ENCODE measurements at regions not wholly inside any gene's neighbourhood (a gene's known extent, or its start where the extent isn't known, plus 50 kb on each side); places are given as distances from the start of the nearest gene placed in this dataset.

- no peak for TF ChIP-seq TCF12 (IDR thresholded peaks at IDR 0.05; ENCODE audit: low read depth)
- TF ChIP-seq TAF1 (IDR thresholded peaks at IDR 0.05; ENCODE audit: low read depth): no peak
- no peak for TF ChIP-seq CREB1 (IDR thresholded peaks at IDR 0.05; ENCODE audit: low read depth)
- TF ChIP-seq CEBPB (IDR thresholded peaks at IDR 0.05): no peak
- no peak for TF ChIP-seq REST (IDR thresholded peaks at IDR 0.05; ENCODE audit: low read depth)
- no peak for TF ChIP-seq NFIC (IDR thresholded peaks at IDR 0.05)
- no peak for TF ChIP-seq YY1 (IDR thresholded peaks at IDR 0.05; ENCODE audit: low read depth)
- TF ChIP-seq FOXM1 (IDR thresholded peaks at IDR 0.05; ENCODE audit: borderline replicate concordance, low read depth): no peak
- no peak for TF ChIP-seq ZBTB7A (IDR thresholded peaks at IDR 0.05; ENCODE audit: low read depth)
- TF ChIP-seq EP300 (IDR thresholded peaks at IDR 0.05; ENCODE audit: borderline replicate concordance): no peak
- no peak for TF ChIP-seq RAD21 (IDR thresholded peaks at IDR 0.05; ENCODE audit: low read depth)
- TF ChIP-seq USF1 (IDR thresholded peaks at IDR 0.05): no peak
- TF ChIP-seq TEAD4 (IDR thresholded peaks at IDR 0.05): no peak
- no peak for TF ChIP-seq MAX (IDR thresholded peaks at IDR 0.05)
Measured at GRCh38 chr15:29933042-29933803, 111.0 kb upstream of the TJP1 start.

- TF ChIP-seq ZBTB7A (IDR thresholded peaks at IDR 0.05; ENCODE audit: low read depth) (no peak), CEBPB (IDR thresholded peaks at IDR 0.05) (no peak), EGR1 (IDR thresholded peaks at IDR 0.05) (no peak), TAF1 (IDR thresholded peaks at IDR 0.05; ENCODE audit: low read depth) (no peak), TCF12 (IDR thresholded peaks at IDR 0.05; ENCODE audit: low read depth) (no peak), USF1 (IDR thresholded peaks at IDR 0.05) (no peak), NFIC (IDR thresholded peaks at IDR 0.05) (no peak), TEAD4 (IDR thresholded peaks at IDR 0.05) (no peak), MAX (IDR thresholded peaks at IDR 0.05) (no peak), YY1 (IDR thresholded peaks at IDR 0.05; ENCODE audit: low read depth) (no peak), FOXM1 (IDR thresholded peaks at IDR 0.05; ENCODE audit: borderline replicate concordance, low read depth) (no peak), EP300 (IDR thresholded peaks at IDR 0.05; ENCODE audit: borderline replicate concordance) (no peak), REST (IDR thresholded peaks at IDR 0.05; ENCODE audit: low read depth) (no peak), CREB1 (IDR thresholded peaks at IDR 0.05; ENCODE audit: low read depth) (no peak)
Measured at GRCh38 chr15:29926083-29926388, 103.8 kb upstream of the TJP1 start.

- TF ChIP-seq RAD21 (IDR thresholded peaks at IDR 0.05; ENCODE audit: low read depth): peak; percentile 72
- no peak for TF ChIP-seq ZBTB7A (IDR thresholded peaks at IDR 0.05; ENCODE audit: low read depth)
Measured at GRCh38 chr15:29925227-29926082, 103.2 kb upstream of the TJP1 start.

GRCh38 chr15:29924750-29925149 lies 102.5 kb upstream of the TJP1 start:
- TF ChIP-seq EP300 (IDR thresholded peaks at IDR 0.05; ENCODE audit: borderline replicate concordance): 0 out of 2 replicates have a peak, but pooled peaks have one; percentile 30
- TF ChIP-seq TCF12 (IDR thresholded peaks at IDR 0.05; ENCODE audit: low read depth): no peak
- TF ChIP-seq ZBTB7A (IDR thresholded peaks at IDR 0.05; ENCODE audit: low read depth): peak; percentile 50; the same call in 1 of the 2 replicates
- no peak for TF ChIP-seq RAD21 (IDR thresholded peaks at IDR 0.05; ENCODE audit: low read depth)
- TF ChIP-seq TEAD4 (IDR thresholded peaks at IDR 0.05): peak; percentile 96
- TF ChIP-seq EGR1 (IDR thresholded peaks at IDR 0.05): no peak
- 0 out of 2 replicates have a peak, but pooled peaks have one; percentile 3 for TF ChIP-seq MAX (IDR thresholded peaks at IDR 0.05)
- no peak for TF ChIP-seq FOXM1 (IDR thresholded peaks at IDR 0.05; ENCODE audit: borderline replicate concordance, low read depth)

- TF ChIP-seq MAX (IDR thresholded peaks at IDR 0.05) (no peak), REST (IDR thresholded peaks at IDR 0.05; ENCODE audit: low read depth) (no peak), NFIC (IDR thresholded peaks at IDR 0.05) (no peak), CEBPB (IDR thresholded peaks at IDR 0.05) (no peak), FOXM1 (IDR thresholded peaks at IDR 0.05; ENCODE audit: borderline replicate concordance, low read depth) (no peak), EGR1 (IDR thresholded peaks at IDR 0.05) (no peak), EP300 (IDR thresholded peaks at IDR 0.05; ENCODE audit: borderline replicate concordance) (no peak), TAF1 (IDR thresholded peaks at IDR 0.05; ENCODE audit: low read depth) (no peak), YY1 (IDR thresholded peaks at IDR 0.05; ENCODE audit: low read depth) (no peak), RAD21 (IDR thresholded peaks at IDR 0.05; ENCODE audit: low read depth) (no peak), USF1 (IDR thresholded peaks at IDR 0.05) (no peak), TEAD4 (IDR thresholded peaks at IDR 0.05) (no peak)
Measured at GRCh38 chr15:29922191-29922590, 99.9 kb upstream of the TJP1 start.

Data from Ishikawa (cell line).